Caki2 (cell line): ENCODE measurements at regions not wholly inside any gene's neighbourhood (a gene's known extent, or its start where the extent isn't known, plus 50 kb on each side); places are given as distances from the start of the nearest gene placed in this dataset.

Source experiments
- DNase-seq: peaks from one replicate; pipeline ENCODE4 v3.0.0-alpha.2; 2015; ENCODE audit warnings: low read depth
- in situ Hi-C: cut with HindIII; loops from 2 replicates; pipeline ENCODE4 v1.10.0; 2016; ENCODE audit warnings: low sequenced_read_pairs, low pct_unique_long_range_greater_than_20kb, mixed read lengths

DNA sequence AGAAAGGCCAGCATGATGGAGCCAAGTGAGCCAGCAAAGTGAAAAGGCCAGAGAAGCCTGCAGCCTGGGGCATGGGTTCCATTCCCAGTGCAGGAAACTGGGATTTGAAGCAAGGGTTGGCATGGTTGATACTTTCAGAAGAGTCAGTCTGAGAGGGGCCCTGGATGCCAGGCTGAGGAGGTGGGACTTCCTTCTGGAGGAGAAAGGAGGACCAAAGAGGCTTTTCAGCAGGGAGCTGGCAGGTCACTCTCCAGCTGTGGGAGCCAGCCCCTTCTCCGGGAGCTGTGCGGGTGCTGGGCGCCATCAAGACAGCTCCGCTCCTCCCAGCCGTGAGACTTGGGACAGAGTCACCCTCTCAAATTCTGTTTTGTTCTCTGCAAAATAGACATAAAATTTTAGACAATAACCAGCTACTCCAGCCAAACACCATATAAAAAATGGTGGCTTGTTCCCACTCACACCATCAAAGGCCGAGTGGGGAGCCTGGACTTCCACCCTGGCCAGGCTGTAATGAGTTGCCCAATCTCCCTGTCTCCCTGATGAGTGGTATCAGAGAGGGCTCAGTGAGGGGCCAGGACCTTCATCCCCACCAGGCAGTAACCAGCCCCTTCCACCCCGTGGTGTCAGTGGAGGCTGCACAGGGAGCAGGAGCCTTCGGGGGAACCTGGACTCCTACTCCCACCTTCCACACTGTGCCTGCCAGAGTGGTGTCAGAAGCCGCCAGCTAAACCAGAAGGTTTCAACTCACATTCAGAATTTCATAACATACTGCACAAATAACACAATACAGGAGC, 133.6 kb upstream of the RET start:
- no peak for DNase-seq
- in situ Hi-C loops: no loop called here

DNA sequence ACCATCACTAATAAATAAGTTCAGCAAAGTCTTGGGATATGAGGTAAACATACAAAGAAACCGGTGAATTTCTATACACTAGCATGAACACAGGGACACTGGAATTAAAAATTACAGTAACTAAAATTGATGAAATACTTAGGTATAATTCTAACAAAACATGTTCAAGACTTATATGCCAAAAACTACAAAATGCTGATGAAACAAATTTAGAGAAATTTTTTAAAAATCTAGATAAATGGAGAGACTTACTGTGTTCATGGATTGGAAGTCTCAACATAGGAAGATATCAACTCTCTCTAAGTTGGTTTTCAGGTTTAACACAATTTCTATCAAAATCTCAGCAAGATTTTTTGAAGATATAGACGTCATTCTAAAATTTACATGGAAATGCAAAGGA, 128.8 kb upstream of the RET start:
- no peak for DNase-seq
- in situ Hi-C loops: no loop called here

DNA sequence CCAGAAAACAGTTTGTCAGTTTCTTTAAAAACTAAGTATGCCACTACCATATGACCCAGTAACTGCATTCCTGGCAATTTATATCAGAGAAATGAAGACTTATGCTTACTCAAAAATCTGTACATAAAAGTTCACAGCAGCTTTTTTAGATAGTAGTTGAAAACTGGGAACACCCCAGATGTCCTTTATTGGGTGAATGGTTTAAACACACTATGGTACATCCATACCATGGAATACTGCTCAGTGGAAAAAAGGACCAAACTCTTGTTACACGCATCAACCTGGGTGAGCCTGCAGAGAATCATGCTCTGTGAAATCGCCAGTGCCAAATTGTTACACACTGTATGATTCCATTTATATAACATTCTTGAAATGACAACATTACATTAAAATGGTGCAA, 127.6 kb upstream of the RET start:
- no peak for DNase-seq
- in situ Hi-C loops: no loop called here

DNA sequence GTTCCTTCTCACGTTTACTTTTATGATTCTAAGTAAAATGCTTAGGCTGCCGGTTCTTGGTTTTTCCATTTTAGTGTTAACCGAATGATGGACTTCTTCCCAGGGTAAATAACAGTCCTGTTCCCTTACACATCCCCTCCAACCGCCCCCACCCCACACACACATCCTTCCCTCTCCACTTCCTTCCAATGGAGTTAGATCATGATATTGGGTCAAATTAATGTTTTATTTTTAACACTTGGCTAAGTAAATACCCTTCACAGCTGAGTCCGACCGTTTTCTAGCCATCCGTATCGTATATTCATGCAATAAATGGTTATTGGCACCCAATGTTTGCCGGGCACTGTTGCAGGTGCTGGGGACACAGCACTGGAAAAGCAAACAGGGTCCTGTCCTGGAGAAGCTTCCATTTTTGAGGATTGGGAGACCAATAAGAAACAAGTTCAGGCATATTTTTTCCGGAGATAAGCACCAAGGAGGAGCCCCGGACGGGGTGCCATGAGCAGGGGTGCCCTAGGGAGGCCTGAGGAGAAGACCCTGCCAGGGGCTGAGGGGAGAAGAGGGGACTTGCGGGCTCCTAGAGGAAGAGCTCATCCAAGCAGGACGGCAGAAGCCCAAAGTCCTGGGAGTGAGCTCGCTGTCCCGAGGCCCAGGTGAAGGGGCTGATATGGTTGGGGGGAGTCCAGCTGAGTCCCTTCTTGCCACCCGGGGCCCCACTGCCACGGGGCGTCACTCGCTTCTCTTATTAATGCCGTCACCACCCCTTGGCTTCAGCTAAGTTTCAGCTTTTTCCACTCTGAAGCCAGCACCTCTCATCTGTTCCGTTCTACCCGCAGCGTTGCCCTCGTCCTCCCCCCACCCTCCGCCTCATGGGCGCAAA, 126.0 kb upstream of the RET start:
- no peak for DNase-seq
- in situ Hi-C loops: no loop called here

DNA sequence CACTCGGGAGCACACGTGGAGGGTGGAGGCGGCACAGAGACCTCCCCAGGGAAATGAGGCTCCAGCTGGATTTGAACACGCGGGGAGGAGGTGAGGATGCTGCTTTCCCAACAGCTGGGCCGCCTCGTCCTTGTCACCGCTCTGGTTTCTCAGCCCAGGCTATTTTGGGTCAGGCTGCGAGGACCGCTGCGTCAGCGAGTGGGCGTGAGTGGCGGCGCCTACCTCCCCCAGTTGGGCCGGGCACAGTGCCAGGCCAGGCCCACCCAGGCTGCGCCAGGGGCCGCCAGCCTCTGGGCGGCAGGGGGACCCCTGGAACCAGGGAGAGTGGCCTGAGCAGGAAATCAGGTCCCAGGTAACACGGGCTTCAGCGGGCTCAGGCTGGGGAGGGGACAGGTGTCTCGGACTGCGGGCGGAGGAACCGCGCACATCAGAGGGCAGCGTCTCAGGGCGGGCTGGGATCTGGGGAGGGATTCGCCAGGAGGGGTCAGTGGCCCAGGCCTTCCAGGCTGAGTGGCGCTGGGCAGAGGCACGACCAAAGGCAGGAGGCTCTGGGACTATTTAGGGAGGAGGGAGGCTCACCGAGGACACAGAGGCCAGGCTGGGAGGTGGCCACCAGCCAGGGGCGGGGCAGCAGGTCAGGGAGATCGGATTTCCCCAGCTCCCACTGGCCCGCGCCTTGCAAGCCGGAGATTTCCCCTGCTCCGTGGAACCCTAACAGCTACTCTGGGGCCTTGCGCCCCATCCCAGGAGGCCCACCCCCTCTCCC, 125.2 kb upstream of the RET start:
- DNase-seq: no peak
- in situ Hi-C loops: no loop called here

DNA sequence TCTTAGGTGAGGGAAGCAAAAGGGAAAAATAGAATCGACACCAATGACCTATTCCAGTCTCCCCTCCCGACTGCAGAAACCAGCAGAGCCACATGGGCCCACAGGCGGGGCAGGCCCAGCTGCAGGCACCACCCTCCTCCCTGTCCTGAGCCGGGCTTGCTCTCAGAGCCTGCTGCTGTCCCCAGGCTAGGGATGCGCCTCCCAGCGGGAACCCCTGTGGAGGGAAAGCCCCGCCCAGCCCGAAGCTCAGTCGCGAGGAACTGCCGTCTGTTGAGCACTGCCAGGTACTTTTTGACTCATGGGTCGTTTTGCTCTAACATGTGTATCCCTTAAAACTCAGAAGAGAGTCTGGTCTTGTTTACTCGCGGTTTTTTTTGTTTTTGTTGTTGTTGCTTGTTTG, 124.5 kb upstream of the RET start:
- in situ Hi-C loops: no loop called here
- no peak for DNase-seq

DNA sequence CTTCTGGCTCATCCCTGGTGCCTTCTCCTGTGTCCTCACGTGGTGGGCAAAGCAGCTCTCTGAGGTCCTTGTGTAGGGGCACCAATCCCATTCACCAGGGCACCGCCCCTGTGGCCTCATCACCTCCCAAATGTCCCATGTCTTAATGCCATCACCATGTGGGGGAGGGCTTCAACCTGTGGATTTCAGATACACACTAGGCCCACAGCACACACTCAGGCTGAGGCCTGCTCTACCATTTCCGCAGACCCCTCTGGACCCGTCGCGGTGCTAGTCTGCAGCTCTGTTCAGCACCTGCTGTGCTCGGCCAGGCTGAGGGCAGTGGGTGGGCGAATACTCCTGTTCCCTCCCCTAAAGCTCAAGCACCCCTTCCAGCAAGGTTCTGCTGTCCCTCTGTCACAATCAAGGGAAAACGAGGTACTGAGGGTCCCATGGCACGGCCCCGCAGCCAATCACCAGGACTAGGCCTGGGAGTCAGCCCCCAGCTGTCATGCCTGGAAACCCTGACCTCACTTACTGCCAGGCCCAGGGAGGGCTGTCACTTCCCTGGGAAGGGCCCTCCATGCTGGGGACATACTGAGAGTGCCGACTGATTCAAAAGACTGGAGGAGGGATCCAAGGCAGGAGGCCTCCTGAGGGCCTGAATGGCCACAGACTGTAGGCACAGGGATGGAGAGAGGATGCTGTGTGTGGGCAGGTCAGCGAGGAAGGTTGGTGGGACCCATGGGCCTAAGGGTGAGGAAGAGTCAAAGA, 123.8 kb upstream of the RET start:
- no peak for DNase-seq
- in situ Hi-C loops: no loop called here

DNA sequence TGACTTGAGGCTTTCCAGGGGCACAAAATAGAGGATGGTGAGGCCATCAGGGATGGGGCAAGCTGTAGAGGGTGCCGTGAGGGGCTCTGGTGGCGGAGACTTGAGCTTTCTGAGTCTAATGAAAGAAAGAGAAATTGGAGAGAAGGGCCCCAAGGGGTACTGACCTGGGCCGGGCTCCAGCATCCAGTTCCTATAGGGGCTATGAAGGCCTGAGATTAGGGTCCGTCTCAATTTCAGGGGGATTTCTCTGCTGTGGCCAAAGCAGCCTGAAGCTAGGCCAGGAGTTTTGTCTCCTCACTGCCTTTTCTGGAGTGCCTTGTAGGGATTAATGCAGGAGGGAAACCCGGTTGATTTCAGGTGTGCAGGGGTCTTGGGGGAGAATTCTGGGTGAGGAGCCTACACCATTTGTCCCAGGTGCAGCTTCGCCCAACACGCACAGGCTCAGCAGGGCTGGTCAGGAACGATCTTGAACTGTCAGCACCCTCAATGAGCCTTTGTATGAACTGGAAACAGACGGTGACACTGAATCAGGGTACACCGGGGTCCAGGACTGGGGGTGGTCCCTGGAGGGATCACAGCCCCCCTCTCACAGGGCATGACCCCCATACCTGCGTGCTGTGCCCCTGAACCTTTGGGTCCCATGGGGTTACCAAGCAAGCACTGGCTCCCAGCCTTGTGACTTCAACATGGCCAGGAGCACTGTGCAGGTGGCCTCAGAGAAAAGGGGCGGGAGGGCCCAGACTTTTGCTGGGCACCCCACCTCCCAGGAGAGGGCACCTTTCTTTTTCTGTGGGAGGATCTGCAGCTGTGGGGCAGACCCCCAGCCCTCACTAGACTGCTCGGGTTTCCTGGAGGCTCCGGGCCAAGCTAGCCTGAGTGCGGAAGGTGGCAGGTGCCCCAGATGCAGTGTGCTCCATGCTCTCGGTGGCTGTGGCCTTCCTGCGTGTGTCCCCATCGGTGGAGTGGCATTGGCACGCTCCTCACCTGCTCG, 122.9 kb upstream of the RET start:
- no peak for DNase-seq
- in situ Hi-C loops: no loop called here

DNA sequence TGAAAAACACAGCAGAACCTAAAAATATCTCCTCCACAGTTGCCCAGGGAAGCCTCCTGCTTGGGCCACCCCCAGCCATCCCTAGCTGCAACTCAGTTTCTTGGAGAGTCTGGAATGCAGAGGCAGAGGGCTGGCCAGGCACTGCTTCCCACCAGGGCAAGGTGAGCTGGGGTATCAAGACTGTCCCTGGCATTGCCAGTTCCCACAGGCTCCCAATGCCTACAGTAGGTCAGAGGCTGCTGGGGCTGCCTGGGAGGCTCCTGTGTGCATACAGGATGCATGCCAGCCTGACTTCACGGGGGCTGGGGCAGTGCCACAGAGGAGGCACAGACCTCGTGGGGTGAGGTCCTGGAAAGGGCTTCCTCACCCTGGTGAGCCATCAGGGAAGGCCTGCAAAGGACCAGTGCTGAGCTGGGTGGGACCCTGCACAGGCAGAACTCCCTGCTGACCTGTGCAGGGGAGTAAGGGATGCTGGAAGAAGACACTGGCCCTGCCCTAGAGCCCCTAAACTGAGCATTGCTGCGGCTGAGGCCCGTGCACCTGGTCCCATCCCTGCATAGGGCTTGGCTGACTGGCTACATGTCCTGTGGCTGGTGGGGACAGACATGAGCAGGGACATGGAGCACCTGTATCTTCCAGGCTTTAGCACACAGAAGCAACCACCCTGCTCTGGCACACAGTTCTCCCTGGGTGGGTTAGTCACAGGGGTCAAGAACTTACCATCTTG, 121.9 kb upstream of the RET start:
- in situ Hi-C loops: no loop called here
- DNase-seq: no peak

DNA sequence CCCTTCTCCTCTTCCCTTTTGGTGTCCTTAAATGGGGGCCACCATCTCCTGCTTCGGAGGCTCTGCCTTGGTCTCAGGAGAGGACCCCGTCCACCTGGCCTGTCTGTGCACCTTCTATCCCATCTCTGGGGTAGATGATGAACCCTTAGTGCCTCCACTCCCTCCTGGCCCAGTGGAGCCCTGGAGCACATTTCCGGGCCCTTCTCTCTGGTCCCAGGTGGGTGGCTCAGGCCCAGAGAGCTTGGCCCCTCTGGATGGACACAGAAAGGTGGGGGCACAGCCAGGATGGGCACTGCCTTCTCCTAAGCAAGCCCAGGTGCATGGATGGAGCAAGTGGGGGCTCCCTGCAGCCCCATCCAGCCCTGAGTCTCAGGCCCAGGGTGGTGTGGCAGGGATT, 121.4 kb upstream of the RET start:
- in situ Hi-C loops: no loop called here
- no peak for DNase-seq

DNA sequence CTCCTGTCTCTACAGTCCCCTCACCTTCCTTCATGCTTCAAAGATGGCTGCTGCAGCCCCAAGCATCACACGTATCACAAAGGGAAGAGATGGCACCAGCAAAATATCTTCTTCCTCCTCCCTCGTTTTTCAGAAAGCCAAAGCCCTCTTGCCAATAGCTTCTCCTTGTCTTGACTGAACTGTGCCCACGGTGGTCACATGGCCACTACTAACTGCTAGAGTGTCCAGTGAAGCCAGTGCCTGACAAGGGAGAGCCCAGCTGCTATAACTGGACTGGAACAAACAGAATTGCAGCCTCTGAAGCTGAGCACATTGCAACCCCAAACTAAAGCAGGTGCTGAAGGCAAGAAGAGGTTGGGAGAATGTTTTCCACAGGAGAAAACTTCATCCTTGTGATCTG, 120.8 kb upstream of the RET start:
- no peak for DNase-seq
- in situ Hi-C loops: no loop called here

DNA sequence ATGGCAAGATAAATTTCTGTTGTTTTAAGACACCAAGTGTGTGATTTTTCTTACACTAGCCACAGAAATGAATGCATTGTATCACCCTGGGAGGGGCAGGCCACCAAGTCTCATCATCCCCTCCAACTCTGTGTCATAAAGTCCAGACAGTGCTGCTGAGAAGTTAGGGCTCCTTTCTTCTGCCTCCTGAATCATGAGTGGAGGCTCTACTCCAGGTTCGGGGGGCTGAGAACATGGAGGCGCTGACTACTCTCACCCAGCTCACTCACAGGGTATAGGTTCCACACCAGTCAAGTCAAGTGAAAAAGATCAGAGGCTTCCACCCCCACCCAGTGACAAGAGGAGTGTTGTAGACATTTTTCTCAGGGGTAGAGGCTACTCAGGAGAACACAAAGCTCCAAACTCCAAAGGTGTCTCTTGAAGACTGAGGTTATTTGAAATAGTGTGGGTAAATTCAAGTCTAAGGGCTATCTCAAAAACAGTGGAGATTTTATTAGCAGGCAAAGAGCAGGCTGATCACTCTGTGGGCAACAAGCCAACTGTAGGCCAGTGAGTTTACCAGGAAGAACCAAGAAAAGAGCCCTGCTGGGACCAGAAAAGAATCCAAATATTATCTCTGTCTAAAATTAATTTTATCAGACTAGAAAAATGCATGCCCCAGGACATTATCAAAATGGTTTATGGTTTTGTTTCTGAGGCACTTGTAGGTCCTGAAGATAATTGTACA, 118.6 kb upstream of the RET start:
- in situ Hi-C loops: no loop called here
- DNase-seq: no peak

DNA sequence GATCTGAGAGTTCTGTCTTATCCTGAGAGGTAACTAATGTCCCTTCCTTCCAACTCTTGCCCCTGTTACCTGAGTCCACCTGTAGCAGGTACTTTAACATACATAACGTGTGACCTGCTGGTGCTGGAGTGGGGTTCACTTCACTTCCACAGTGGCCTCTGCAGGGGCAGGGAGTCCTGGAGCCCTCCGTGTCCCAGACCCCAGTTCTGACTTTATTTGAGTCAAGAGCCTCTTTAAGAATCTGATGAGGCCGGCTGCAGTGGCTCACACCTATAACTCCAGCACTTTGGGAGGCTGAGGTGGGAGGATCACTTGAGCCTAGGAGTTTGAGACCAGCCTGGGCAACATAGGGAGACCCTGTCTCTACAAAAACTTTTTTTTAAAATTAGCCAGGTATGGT, 117.0 kb upstream of the RET start:
- in situ Hi-C loops: no loop called here
- DNase-seq: no peak

DNA sequence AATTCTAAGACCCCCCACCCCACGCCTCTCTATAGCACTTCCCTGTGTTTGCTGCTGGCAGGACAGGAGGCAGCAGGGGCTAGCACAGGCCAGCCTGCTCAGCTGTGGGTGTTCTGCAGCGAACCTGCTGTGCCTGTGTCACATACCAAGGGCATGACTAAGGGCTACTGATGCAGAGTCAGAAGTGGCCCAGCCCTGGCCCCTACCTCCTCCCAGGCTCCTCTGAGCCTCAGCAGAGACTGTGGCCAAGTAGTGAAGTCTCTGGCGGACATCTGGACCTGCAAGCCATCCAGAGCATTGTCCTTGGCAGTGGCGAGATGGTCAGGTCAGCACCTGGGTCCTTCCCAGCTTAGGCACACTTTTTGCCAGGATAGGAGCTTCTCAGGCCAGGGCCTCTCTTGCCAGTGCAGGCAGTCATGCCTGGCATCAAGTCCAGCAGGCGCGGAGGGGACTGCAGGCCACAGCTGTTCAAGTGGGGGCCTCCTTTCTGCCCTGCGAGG, 116.3 kb upstream of the RET start:
- peak; percentile 45 for DNase-seq

DNA sequence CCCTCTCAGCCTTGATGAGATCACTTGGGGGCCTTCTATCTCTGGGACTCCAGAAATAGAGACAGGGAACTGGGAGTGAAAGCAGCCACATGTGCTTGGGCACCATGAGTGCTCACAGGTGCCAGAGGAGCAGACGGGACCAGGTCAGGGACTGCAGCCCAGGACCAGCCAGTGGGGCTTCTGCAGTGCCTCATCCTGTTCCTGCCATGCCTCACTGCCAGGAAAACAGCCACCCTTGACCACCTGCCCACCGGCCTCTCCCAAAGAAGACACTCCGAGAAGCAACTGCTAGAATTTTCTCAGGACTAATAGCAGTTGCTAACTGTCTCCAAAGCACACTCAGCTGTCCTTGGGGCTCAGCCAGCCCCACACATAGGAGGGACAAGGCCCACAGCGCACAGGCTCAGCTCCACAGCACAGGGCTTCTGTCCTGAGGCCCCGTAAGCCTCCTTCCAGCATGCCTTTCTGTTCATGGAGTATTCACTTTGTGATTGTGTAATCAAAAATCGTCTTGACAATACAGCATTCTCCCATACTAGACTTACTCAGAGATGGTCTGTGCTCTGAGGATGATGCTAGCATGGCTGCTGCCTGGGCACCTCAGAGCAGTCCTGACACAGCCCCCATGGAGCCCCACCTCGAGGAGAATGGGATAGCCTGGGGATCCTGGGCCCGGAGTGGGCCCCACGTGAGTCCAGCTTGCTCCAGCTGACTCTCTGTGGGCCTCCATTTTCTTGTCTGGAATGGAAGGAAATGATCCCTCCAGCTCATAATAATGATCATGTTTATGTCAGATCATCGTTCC, 115.7 kb upstream of the RET start:
- in situ Hi-C loops: no loop called here
- DNase-seq: no peak

More for the DNA sequence above, 116.3 kb upstream of the RET start:
- in situ Hi-C loops: no loop called here
